ENCODE measurements at regions not wholly inside any gene's neighbourhood (a gene's known extent, or its start where the extent isn't known, plus 50 kb on each side); places are given as distances from the start of the nearest gene placed in this dataset.
A peak's percentile ranks its signal among the peaks of the same experiment; 100 is the strongest.

GRCh38 chr2:59019566-59020159 lies 778.5 kb upstream of the FANCL start:
- TF ChIP-seq TAF1 (IDR thresholded peaks at IDR 0.05; ENCODE audit: low read depth) (no peak), MXI1 (conservative IDR thresholded peaks at IDR 0.05; ENCODE audit: poor library complexity, severe bottlenecking) (no peak), POLR2AphosphoS5 (IDR thresholded peaks at IDR 0.05) (no peak), EP300 (conservative IDR thresholded peaks at IDR 0.05; ENCODE audit: poor library complexity, severe bottlenecking) (no peak), EZH2 (IDR thresholded peaks at IDR 0.05; ENCODE audit: borderline replicate concordance, insufficient read depth, low read length, poor library complexity, severe bottlenecking) (no peak), SMC3 (conservative IDR thresholded peaks at IDR 0.05; ENCODE audit: poor library complexity) (no peak), RAD21 (conservative IDR thresholded peaks at IDR 0.05) (no peak), CTCF (IDR thresholded peaks at IDR 0.05; ENCODE audit: poor library complexity, severe bottlenecking) (no peak), REST (IDR thresholded peaks at IDR 0.05; ENCODE audit: borderline replicate concordance) (no peak)
- no peaks in the 10 kb centered on the region for H3K9me3 ChIP-seq (ENCODE audit: low read length)
- no peak overlapping the region for H3K27ac ChIP-seq (ENCODE audit: low read length)
- H3K4me2 ChIP-seq (ENCODE audit: low read length) = no peak overlapping the region
- H3K79me2 ChIP-seq (replicated peaks; ENCODE audit: insufficient read depth, low read length) = no peaks in the 10 kb centered on the region
- H3K9me2 ChIP-seq (ENCODE audit: insufficient read depth, low read length) = no peaks in the 10 kb centered on the region
- H3K36me3 ChIP-seq (ENCODE audit: insufficient read depth, low read length) = no peaks in the 10 kb centered on the region
- H2AFZ ChIP-seq (ENCODE audit: low read depth, low read length) = no peak overlapping the region
- no peak overlapping the region for H3K9ac ChIP-seq (ENCODE audit: low read length)
- H3F3A ChIP-seq (ENCODE audit: insufficient read depth, low read length, poor library complexity, severe bottlenecking) = no peaks in the 10 kb centered on the region
- H4K20me1 ChIP-seq (ENCODE audit: insufficient read depth) = no peaks in the 10 kb centered on the region
- H3K27me3 ChIP-seq (ENCODE audit: insufficient read depth, low read depth, low read length) = no peaks in the 10 kb centered on the region
- H3K4me3 ChIP-seq (ENCODE audit: low read length) = no peak overlapping the region

- Histone ChIP-seq H3K79me2 (replicated peaks; ENCODE audit: insufficient read depth, low read length) (no peaks in the 10 kb centered on the region), H3K4me2 (ENCODE audit: low read length) (no peak overlapping the region), H2AFZ (ENCODE audit: low read depth, low read length) (no peak overlapping the region), H3F3A (ENCODE audit: insufficient read depth, low read length, poor library complexity, severe bottlenecking) (no peaks in the 10 kb centered on the region), H3K9me3 (ENCODE audit: low read length) (no peaks in the 10 kb centered on the region), H3K9ac (ENCODE audit: low read length) (peak overlapping the region; percentile 21), H4K20me1 (ENCODE audit: insufficient read depth) (no peaks in the 10 kb centered on the region), H3K27me3 (ENCODE audit: insufficient read depth, low read depth, low read length) (no peaks in the 10 kb centered on the region), H3K9me2 (ENCODE audit: insufficient read depth, low read length) (no peaks in the 10 kb centered on the region), H3K27ac (ENCODE audit: low read length) (peak overlapping the region; percentile 46), H3K36me3 (ENCODE audit: insufficient read depth, low read length) (no peaks in the 10 kb centered on the region), H3K4me3 (ENCODE audit: low read length) (no peak overlapping the region)
- no peak for TF ChIP-seq EZH2 (IDR thresholded peaks at IDR 0.05; ENCODE audit: borderline replicate concordance, insufficient read depth, low read length, poor library complexity, severe bottlenecking)
- TF ChIP-seq SMC3 (conservative IDR thresholded peaks at IDR 0.05; ENCODE audit: poor library complexity) = no peak
- TF ChIP-seq REST (IDR thresholded peaks at IDR 0.05; ENCODE audit: borderline replicate concordance) = no peak
- no peak for TF ChIP-seq POLR2AphosphoS5 (IDR thresholded peaks at IDR 0.05)
- TF ChIP-seq TAF1 (IDR thresholded peaks at IDR 0.05; ENCODE audit: low read depth) = no peak
- TF ChIP-seq EP300 (conservative IDR thresholded peaks at IDR 0.05; ENCODE audit: poor library complexity, severe bottlenecking) = no peak
- TF ChIP-seq MXI1 (conservative IDR thresholded peaks at IDR 0.05; ENCODE audit: poor library complexity, severe bottlenecking) = no peak
- no peak for TF ChIP-seq RAD21 (conservative IDR thresholded peaks at IDR 0.05)
- no peak for TF ChIP-seq CTCF (IDR thresholded peaks at IDR 0.05; ENCODE audit: poor library complexity, severe bottlenecking)
These were observed 777.6 kb upstream of the FANCL start for GRCh38 chr2:59018737-59019136.
